GM10248 (cell line): ENCODE measurements at regions not wholly inside any gene's neighbourhood (a gene's known extent, or its start where the extent isn't known, plus 50 kb on each side); places are given as distances from the start of the nearest gene placed in this dataset.

Experiments used
- CTCF ChIA-PET: fragments of 300-600 bp; sonication (Branson Sonifier 250); formaldehyde crosslinking; extraction: SDS; loops from one replicate; lab custom pipeline; 2021; ENCODE audit warnings: antibody characterized with exemption; lab: Yijun Ruan, JAX
- POLR2A ChIA-PET: fragments of 350-650 bp; sonication (Branson Sonifier 250); formaldehyde crosslinking; extraction: SDS; loops from one replicate; lab custom pipeline; 2020; ENCODE audit warnings: antibody characterized with exemption; lab: Yijun Ruan, JAX
- DNase-seq: peaks from one replicate; pipeline ENCODE4 v3.0.0; 2012; ENCODE audit errors: extremely low spot score
- TF ChIP-seq, protein P1 (sequence below): IDR thresholded peaks from 2 replicates; pipeline ENCODE4 v1.5.1; 2012; ENCODE audit warnings: mild to moderate bottlenecking, low read depth; ENCODE audit errors: extremely low read depth, missing control alignments, control extremely low read depth

DNA sequence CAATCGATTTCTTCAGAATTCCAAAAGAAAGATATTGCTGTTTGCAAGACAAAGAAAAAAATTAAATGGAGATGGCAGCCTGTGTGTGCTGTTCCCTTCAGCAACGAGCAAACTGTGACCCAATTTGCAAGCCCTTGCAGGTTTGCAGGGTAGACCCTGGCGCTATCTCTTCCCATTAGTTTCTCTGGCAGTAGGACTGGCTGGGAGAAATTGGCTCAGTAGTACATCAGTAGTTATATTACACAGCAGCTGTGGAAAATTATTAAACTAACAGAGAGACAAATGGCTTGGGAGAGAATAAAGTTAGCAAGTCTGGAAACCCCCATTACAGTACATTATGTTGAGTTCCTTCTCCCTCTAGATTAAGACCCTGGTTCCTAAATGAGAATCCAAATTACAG, 116.4 kb upstream of the ITGB1 start:
- CTCF ChIA-PET = no interaction called here
- no peak for DNase-seq
- POLR2A ChIA-PET = no interaction called here
- TF ChIP-seq, protein P1, sequence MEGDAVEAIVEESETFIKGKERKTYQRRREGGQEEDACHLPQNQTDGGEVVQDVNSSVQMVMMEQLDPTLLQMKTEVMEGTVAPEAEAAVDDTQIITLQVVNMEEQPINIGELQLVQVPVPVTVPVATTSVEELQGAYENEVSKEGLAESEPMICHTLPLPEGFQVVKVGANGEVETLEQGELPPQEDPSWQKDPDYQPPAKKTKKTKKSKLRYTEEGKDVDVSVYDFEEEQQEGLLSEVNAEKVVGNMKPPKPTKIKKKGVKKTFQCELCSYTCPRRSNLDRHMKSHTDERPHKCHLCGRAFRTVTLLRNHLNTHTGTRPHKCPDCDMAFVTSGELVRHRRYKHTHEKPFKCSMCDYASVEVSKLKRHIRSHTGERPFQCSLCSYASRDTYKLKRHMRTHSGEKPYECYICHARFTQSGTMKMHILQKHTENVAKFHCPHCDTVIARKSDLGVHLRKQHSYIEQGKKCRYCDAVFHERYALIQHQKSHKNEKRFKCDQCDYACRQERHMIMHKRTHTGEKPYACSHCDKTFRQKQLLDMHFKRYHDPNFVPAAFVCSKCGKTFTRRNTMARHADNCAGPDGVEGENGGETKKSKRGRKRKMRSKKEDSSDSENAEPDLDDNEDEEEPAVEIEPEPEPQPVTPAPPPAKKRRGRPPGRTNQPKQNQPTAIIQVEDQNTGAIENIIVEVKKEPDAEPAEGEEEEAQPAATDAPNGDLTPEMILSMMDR = no peak

DNA sequence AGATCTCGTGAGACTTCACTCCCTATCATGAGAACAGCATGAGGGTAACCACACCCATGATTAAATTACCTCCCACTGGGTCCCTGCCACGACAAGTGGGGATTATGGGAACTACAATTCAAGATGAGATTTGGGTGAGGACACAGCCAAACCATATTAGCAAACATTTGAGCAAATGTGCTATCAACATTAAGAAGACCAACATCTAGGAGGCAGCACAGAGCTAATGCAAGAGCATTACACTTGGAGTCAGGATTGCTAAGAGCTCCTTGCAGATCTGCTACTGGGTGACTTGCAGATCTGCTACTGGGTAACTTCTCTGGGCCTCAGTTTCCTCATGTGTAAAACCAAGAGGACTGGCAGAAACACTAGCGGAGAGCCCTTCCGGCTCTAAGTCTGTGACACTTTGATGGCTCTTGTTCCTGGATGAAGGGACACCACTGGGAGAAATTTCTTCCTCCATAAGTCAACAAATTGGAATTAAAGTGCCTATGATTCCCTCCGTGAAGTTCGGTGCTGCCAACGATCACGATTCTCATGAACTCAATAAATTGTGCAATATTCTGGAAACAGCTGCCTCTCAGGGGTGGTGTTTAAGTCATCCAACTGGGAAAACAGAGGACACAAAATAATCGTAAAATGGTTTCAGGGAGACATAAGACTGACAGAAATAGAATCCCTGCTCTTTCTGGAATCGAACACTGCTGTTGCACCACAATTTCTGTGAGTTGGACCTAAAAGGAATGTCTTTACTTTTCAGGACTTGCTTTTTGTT, 115.8 kb upstream of the ITGB1 start:
- TF ChIP-seq, protein P1 = no peak
- POLR2A ChIA-PET = no interaction called here
- no peak for DNase-seq
- CTCF ChIA-PET = interaction anchor here (1.5 kb wide), 1 partner anchor 83 kb away, joined by 3 read pairs; no protein-coding TSS in a partner anchor

DNA sequence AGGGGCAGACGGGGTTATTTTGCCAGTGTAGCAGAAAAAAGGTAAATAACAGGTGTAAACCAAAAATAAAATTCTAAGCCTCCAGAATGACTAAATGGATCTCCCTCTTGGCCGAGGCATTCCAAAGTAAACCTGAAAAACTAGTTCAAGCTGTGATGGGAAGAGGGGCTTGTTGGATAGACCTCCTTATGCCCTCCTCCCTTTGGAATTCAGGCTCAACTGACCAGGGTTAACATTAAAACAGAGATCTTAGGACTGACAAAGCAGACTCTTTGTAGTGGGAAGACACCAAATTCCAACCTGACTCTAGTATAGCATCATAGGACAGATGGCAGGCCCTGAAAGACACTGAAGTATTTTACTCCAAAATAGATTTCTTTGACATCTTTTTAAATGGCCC, 113.8 kb upstream of the ITGB1 start:
- TF ChIP-seq, protein P1 = no peak
- CTCF ChIA-PET = no interaction called here
- DNase-seq = no peak
- POLR2A ChIA-PET = no interaction called here

DNA sequence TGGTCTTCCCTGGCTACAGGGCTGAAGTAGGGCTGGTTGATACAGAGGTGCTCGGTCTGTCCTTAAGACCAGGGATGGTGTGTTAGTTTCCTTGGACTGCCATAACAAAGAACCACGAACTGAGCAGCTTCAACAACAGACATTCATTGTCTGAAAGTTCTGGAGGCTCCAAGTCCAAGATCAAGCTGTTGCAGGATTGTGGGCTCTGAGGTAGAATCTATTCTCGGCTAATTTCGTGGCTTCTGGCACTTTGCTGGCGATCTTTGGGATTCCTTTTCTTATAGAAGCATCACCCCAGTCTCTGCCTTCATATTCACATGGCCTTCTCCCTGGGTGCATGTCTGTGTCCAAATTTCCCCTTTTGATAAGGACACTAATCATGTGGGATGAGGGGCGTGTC, 112.1 kb upstream of the ITGB1 start:
- CTCF ChIA-PET = no interaction called here
- DNase-seq = no peak
- TF ChIP-seq, protein P1 = no peak
- POLR2A ChIA-PET = no interaction called here

DNA sequence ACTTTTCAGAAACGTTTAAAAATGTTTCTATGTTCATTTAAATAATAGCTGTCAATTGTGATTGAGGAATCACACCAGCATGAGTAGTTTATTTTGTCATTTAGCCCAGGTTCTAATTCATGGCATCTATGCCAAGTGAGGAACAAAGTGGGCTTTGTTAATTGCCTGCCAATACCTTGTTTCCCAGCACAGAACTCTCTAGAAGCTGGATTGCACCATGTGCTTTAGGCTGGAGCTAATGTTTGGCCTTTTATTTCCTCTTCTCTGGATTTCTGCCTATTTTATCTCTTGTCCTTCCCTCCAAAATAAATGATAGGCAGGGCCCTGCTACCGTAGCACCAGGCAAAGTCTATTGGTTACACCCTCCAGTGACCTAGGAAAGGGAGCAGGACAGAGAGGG, 109.9 kb upstream of the ITGB1 start:
- ChIA-PET CTCF (interaction anchor here (1.3 to 1.5 kb wide), 2 partner anchors 9 to 11 kb away, joined by 3 to 4 read pairs; no protein-coding TSS in a partner anchor), POLR2A (no interaction called here)
- no peak for DNase-seq
- TF ChIP-seq, protein P1 = no peak

DNA sequence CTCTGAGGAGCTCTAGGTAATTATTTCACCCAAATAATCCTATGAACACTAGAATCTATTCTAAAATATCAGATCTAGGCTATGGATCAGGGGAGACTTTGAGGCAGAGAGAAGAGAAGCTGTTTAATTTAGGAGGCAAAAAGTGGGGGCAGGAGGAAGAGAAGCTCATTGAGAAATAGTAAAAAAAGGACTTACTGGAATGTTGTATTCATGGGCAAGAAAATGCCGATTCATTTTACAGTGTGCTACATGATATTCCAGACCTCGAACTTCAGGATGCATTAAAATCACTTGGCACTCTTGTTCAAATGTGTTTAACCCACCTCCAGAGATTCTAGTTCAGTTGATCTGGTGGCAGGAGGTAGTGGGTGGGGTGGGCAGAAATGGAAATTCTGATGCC, 109.5 kb upstream of the ITGB1 start:
- CTCF ChIA-PET = interaction anchor here (1.0 to 1.5 kb wide), 3 partner anchors 9 to 18 kb away, joined by 3 to 4 read pairs (median 3); no protein-coding TSS in a partner anchor
- no peak for DNase-seq
- POLR2A ChIA-PET = no interaction called here
- TF ChIP-seq, protein P1 = no peak
